Hematopoietic multipotent progenitor cell treated with erythropoietin and hydrocortisone succinate and interleukin-3 and kit ligand, for 8 days (in vitro differentiated cells): ENCODE measurements at regions not wholly inside any gene's neighbourhood (a gene's known extent, or its start where the extent isn't known, plus 50 kb on each side); places are given as distances from the start of the nearest gene placed in this dataset.
A peak's percentile ranks its signal among the peaks of the same experiment; 100 is the strongest.

Experiments
- DNase-seq: peaks from one replicate; pipeline ENCODE4 v3.0.0-alpha.2; 2015

GRCh38 chr20:37643400-37643799, 50.4 kb upstream of the CTNNBL1 start:
- DNase-seq = no peak

GRCh38 chr20:37642246-37642645, 51.6 kb upstream of the CTNNBL1 start:
- DNase-seq = no peak

GRCh38 chr20:37640600-37641561, 52.9 kb upstream of the CTNNBL1 start:
- DNase-seq = no peak

GRCh38 chr20:37638527-37638926, 55.3 kb upstream of the CTNNBL1 start:
- no peak for DNase-seq

- no peak for DNase-seq
Observed at GRCh38 chr20:37636977-37637376, 56.9 kb upstream of the CTNNBL1 start.

GRCh38 chr20:37636212-37636975, 57.4 kb upstream of the CTNNBL1 start:
- no peak for DNase-seq

GRCh38 chr20:37630993-37631392, 62.8 kb upstream of the CTNNBL1 start:
- no peak for DNase-seq

GRCh38 chr20:37630166-37630565, 63.7 kb upstream of the CTNNBL1 start:
- no peak for DNase-seq

GRCh38 chr20:37627767-37628130, 66.1 kb upstream of the CTNNBL1 start:
- DNase-seq = no peak

- DNase-seq = peak; percentile 71
Observed at GRCh38 chr20:37627060-37627766, 66.6 kb upstream of the CTNNBL1 start.

GRCh38 chr20:37624963-37625362, 68.9 kb upstream of the CTNNBL1 start:
- no peak for DNase-seq

- DNase-seq = no peak
Observed at GRCh38 chr20:37622728-37623127, 71.1 kb upstream of the CTNNBL1 start.

- DNase-seq = no peak
Observed at GRCh38 chr20:37619496-37619895, 74.3 kb upstream of the CTNNBL1 start.

GRCh38 chr20:37616110-37616425, 77.8 kb upstream of the CTNNBL1 start:
- DNase-seq = no peak

- peak; percentile 57 for DNase-seq
Observed at GRCh38 chr20:37615340-37616109, 78.3 kb upstream of the CTNNBL1 start.

GRCh38 chr20:37611852-37612251, 82.0 kb upstream of the CTNNBL1 start:
- DNase-seq = no peak

GRCh38 chr20:37611346-37611745, 82.5 kb upstream of the CTNNBL1 start:
- no peak for DNase-seq

GRCh38 chr20:37610203-37610798, 82.6 kb upstream of the BLCAP start:
- DNase-seq = no peak

- DNase-seq = no peak
Observed at GRCh38 chr20:37602634-37603033, 75.0 kb upstream of the BLCAP start.

GRCh38 chr20:37600486-37600885, 72.8 kb upstream of the BLCAP start:
- no peak for DNase-seq

GRCh38 chr20:37598575-37599342, 71.1 kb upstream of the BLCAP start:
- DNase-seq = no peak
